IMR-90 (cell line): ENCODE measurements at regions not wholly inside any gene's neighbourhood (a gene's known extent, or its start where the extent isn't known, plus 50 kb on each side); places are given as distances from the start of the nearest gene placed in this dataset.

Experiments used
- ATAC-seq: fragments of 200-7000 bp; cut with Tn5 transposase; 2 replicates; pipeline ENCODE4 v1.9.1; 2020; ENCODE audit warnings: low read depth, mild to moderate bottlenecking, moderate library complexity
- BruUV-seq: library from RNA; stranded (reverse); fragments of 400-500 nt; replicated peaks from 2 replicates; lab custom pipeline; 2021; lab: Mats Ljungman, UMichigan
- CTCF ChIA-PET: fragments of 300-600 bp; formaldehyde crosslinking; extraction: SDS; loops from one replicate; lab custom pipeline; 2021; ENCODE audit warnings: antibody characterized with exemption; lab: Yijun Ruan, JAX
- POLR2A ChIA-PET: fragments of 300-600 bp; sonication (Branson Sonifier 250); formaldehyde crosslinking; loops from one replicate; lab custom pipeline; 2022; ENCODE audit warnings: antibody characterized with exemption; ENCODE audit not compliant: unreplicated experiment; lab: Charles Lee
- DNase-seq: peaks from one replicate; pipeline ENCODE4 v3.0.0; 2013
- H2AFZ ChIP-seq: replicated peaks from 2 replicates; pipeline ENCODE3; 2013; ENCODE audit warnings: low read length, mild to moderate bottlenecking; ENCODE audit not compliant: poor library complexity
- H2AK5ac ChIP-seq: 2 replicates; pipeline ENCODE4 v1.6.1; 2013; ENCODE audit warnings: low read depth, low read length, inconsistent platforms
- H2AK9ac ChIP-seq: replicated peaks from 2 replicates; pipeline ENCODE3; 2013; ENCODE audit warnings: mild to moderate bottlenecking, low read depth, low read length, moderate library complexity; ENCODE audit not compliant: poor library complexity
- H2BK120ac ChIP-seq: 2 replicates; pipeline ENCODE4 v1.6.1; 2013; ENCODE audit warnings: low read depth, low read length, inconsistent platforms
- H2BK15ac ChIP-seq: 3 replicates; pipeline ENCODE4 v1.6.1; 2013; ENCODE audit warnings: low read depth, low read length, inconsistent platforms
- H2BK20ac ChIP-seq: 2 replicates; pipeline ENCODE4 v1.6.1; 2013; ENCODE audit warnings: low read depth, mild to moderate bottlenecking, inconsistent platforms, low read length, moderate library complexity
- H2BK5ac ChIP-seq: 2 replicates; pipeline ENCODE4 v1.6.1; 2013; ENCODE audit warnings: mild to moderate bottlenecking, low read depth, low read length, inconsistent platforms; ENCODE audit not compliant: poor library complexity, severe bottlenecking
- H3K14ac ChIP-seq: replicated peaks from 2 replicates; pipeline ENCODE4 v1.6.1; 2013; ENCODE audit warnings: low read depth, low read length, inconsistent platforms
- H3K18ac ChIP-seq: 2 replicates; pipeline ENCODE4 v1.6.1; 2013; ENCODE audit warnings: low read depth, low read length, control low read depth
- H3K23ac ChIP-seq: 2 replicates; pipeline ENCODE4 v1.6.1; 2013; ENCODE audit warnings: low read depth, low read length, inconsistent platforms
- H3K27ac ChIP-seq: 2 replicates; pipeline ENCODE4 v1.5.1; 2013; ENCODE audit warnings: mild to moderate bottlenecking, control low read depth, low read length; ENCODE audit not compliant: insufficient read depth
- H3K27me3 ChIP-seq: 2 replicates; pipeline ENCODE4 v1.6.1; 2013; ENCODE audit warnings: low read length; ENCODE audit not compliant: control insufficient read depth, insufficient read depth
- H3K36me3 ChIP-seq: 2 replicates; pipeline ENCODE4 v1.6.1; 2013; ENCODE audit warnings: low read length, mixed read lengths; ENCODE audit not compliant: control insufficient read depth, insufficient read depth
- H3K4ac ChIP-seq: 2 replicates; pipeline ENCODE4 v1.6.1; 2013; ENCODE audit warnings: low read depth, low read length, inconsistent platforms
- H3K4me1 ChIP-seq: 2 replicates; pipeline ENCODE4 v1.6.1; 2013; ENCODE audit warnings: low read length, mixed read lengths; ENCODE audit not compliant: control insufficient read depth, insufficient read depth
- H3K4me2 ChIP-seq: 2 replicates; pipeline ENCODE4 v1.6.1; 2013; ENCODE audit warnings: low read depth, mild to moderate bottlenecking, control low read depth, low read length, moderate library complexity
- H3K4me3 ChIP-seq: 2 replicates; pipeline ENCODE4 v1.5.1; 2013; ENCODE audit warnings: low read depth, mild to moderate bottlenecking, control low read depth, low read length, moderate library complexity; ENCODE audit not compliant: insufficient read depth
- H3K56ac ChIP-seq: 2 replicates; pipeline ENCODE4 v1.6.1; 2013; ENCODE audit warnings: low read length, inconsistent platforms; ENCODE audit not compliant: insufficient read depth; ENCODE audit errors: extremely low read depth
- H3K79me1 ChIP-seq, 2 experiments: 2 replicates each; pipeline ENCODE4 v1.6.1; 2013; ENCODE audit warnings: low read length in 2 of 2, inconsistent platforms in 1 of 2, low read depth in 1 of 2
- H3K9ac ChIP-seq: 2 replicates; pipeline ENCODE4 v1.6.1; 2013; ENCODE audit warnings: low read depth, low read length, control low read depth
- H3K9me1 ChIP-seq: 2 replicates; pipeline ENCODE4 v1.6.1; 2013; ENCODE audit warnings: low read length, inconsistent platforms; ENCODE audit not compliant: insufficient read depth
- H3K9me3 ChIP-seq: 2 replicates; pipeline ENCODE4 v1.6.1; 2013; ENCODE audit warnings: low read length; ENCODE audit not compliant: control insufficient read depth, insufficient read depth
- H4K20me1 ChIP-seq: 2 replicates; pipeline ENCODE4 v1.6.1; 2013; ENCODE audit warnings: low read length, inconsistent platforms; ENCODE audit not compliant: insufficient read depth
- H4K5ac ChIP-seq: 2 replicates; pipeline ENCODE4 v1.6.1; 2013; ENCODE audit warnings: mild to moderate bottlenecking, low read depth, low read length, control low read depth
- H4K8ac ChIP-seq, 2 experiments: 2 replicates each; pipeline ENCODE4 v1.6.1; 2013; ENCODE audit warnings: low read depth in 2 of 2, low read length in 2 of 2, control low read depth in 1 of 2, inconsistent platforms in 1 of 2
- H4K91ac ChIP-seq: 2 replicates; pipeline ENCODE4 v1.6.1; 2013; ENCODE audit warnings: low read depth, low read length, inconsistent platforms; ENCODE audit not compliant: insufficient read depth
- BHLHE40 ChIP-seq: fragments of 150-350 bp; IDR thresholded peaks from 2 replicates; pipeline ENCODE4 v1.6.1; 2016; ENCODE audit warnings: mild to moderate bottlenecking, low read depth, low read length
- CEBPB ChIP-seq: IDR thresholded peaks from 2 replicates; pipeline ENCODE4 v1.6.1; 2012; ENCODE audit warnings: low read depth, low read length, improper control_type of control experiment
- CHD1 ChIP-seq: IDR thresholded peaks from 2 replicates; pipeline ENCODE4 v1.6.1; 2012; ENCODE audit warnings: low read depth, low read length, improper control_type of control experiment
- CTCF ChIP-seq: conservative IDR thresholded peaks from 2 replicates; pipeline ENCODE4 v1.5.1; 2012; ENCODE audit warnings: mild to moderate bottlenecking, low read depth, low read length, improper control_type of control experiment
- FOS ChIP-seq: fragments of 150-350 bp; IDR thresholded peaks from 2 replicates; pipeline ENCODE4 v1.6.1; 2016; ENCODE audit warnings: low read depth, low read length
- MAZ ChIP-seq: IDR thresholded peaks from 2 replicates; pipeline ENCODE4 v1.6.1; 2012; ENCODE audit warnings: low read depth, mild to moderate bottlenecking, low read length, improper control_type of control experiment, moderate library complexity, borderline replicate concordance
- MXI1 ChIP-seq: IDR thresholded peaks from 2 replicates; pipeline ENCODE4 v1.6.1; 2012; ENCODE audit warnings: low read depth, mild to moderate bottlenecking, low read length, moderate library complexity, borderline replicate concordance
- NFE2L2 ChIP-seq: fragments of 150-350 bp; IDR thresholded peaks from 2 replicates; pipeline ENCODE4 v1.6.1; 2016; ENCODE audit warnings: low read depth, mild to moderate bottlenecking, low read length
- POLR2A ChIP-seq: IDR thresholded peaks from 2 replicates; pipeline ENCODE4 v1.6.1; 2012; ENCODE audit warnings: mild to moderate bottlenecking, low read depth, low read length
- RAD21 ChIP-seq: IDR thresholded peaks from 2 replicates; pipeline ENCODE4 v1.6.1; 2012; ENCODE audit warnings: low read length, improper control_type of control experiment
- RCOR1 ChIP-seq: IDR thresholded peaks from 2 replicates; pipeline ENCODE4 v1.6.1; 2012; ENCODE audit warnings: mild to moderate bottlenecking, low read length, improper control_type of control experiment; ENCODE audit not compliant: insufficient replicate concordance
- RFX5 ChIP-seq: IDR thresholded peaks from 2 replicates; pipeline ENCODE4 v1.8.0; 2012; ENCODE audit warnings: low read depth, mild to moderate bottlenecking, low read length, moderate library complexity
- SMC3 ChIP-seq: fragments of 150-350 bp; IDR thresholded peaks from 2 replicates; pipeline ENCODE4 v1.6.1; 2016; ENCODE audit warnings: low read depth, mild to moderate bottlenecking, antibody characterized with exemption, low read length, moderate library complexity
- WGBS, 2 experiments: methylation state at CpG; one replicate each; pipeline versions ENCODE4 v1.1.5 to v1.1.7; 2013; ENCODE audit warnings: missing lambda C conversion rate in 2 of 2; ENCODE audit not compliant: insufficient read length in 1 of 2; ENCODE audit errors: extremely low coverage in 2 of 2; 5-methylcytosine and 5-hydroxymethylcytosine counted together
- dilution Hi-C: fragments of 300-500 bp; cut with HindIII; formaldehyde crosslinking; loops from one replicate; pipeline ENCODE4 v1.14.3; 2018; ENCODE audit warnings: low sequenced_read_pairs; ENCODE audit not compliant: unreplicated experiment
- in situ Hi-C: fragments of 300-500 bp; cut with MboI; formaldehyde crosslinking; loops from 3 replicates; pipeline ENCODE4 v1.14.3; 2019; ENCODE audit warnings: low sequenced_read_pairs, inconsistent platforms, mixed read lengths
- intact Hi-C: fragments of 100-400 bp; cut with micrococcal nuclease; formaldehyde crosslinking; loops from 2 replicates; pipeline ENCODE4 v1.10.0; 2022
- TF ChIP-seq, protein P1 (sequence below): fragments of 150-350 bp; IDR thresholded peaks from 2 replicates; pipeline ENCODE4 v1.6.1; 2017; ENCODE audit warnings: mild to moderate bottlenecking, antibody characterized with exemption, low read length, low read depth

DNA sequence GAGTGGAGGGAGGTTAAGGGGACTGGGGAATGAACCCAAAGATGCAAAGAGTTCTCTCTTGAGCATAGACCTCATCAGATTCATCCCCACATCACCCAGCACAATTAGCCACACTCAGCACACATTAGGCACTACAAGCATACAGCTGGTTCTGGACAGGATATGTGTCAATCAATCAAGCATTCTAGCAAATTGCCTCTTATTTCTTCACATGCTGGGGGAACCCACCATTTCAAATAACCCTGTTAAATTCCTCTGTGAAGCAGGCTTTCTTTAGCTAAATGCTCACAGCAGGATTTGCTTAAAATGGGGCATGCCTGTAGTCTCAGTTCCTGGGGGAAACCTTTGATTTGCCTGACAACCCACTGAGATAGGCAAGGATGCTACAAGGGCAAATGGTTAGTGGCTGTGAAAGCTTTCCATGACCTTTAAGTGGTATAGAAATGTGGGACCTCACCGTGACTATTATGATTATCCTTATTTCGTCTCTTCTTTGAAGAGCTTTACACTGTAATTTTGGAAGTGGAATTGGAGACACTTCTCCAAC lies 193.4 kb upstream of the ZMIZ1 start:
- H4K5ac ChIP-seq, result no peak overlapping the region
- ATAC-seq, result no peak
- H2BK5ac ChIP-seq, result no peak overlapping the region
- ChIA-PET POLR2A (no interaction called here), CTCF (no interaction called here)
- H2BK15ac ChIP-seq, result no peak overlapping the region
- H3K56ac ChIP-seq, result no peak overlapping the region
- WGBS, 2 experiments, result no CpG with 5 or more reads among the region's 2 CpGs
- no peaks in the 10 kb centered on the region for H3K4me1 ChIP-seq
- H3K18ac ChIP-seq, result no peak overlapping the region
- no peak overlapping the region for H3K4ac ChIP-seq
- no peak overlapping the region for H2AK5ac ChIP-seq
- H3K23ac ChIP-seq, result no peak overlapping the region
- no peaks in the 10 kb centered on the region for H3K79me1 ChIP-seq
- no peak overlapping the region for H2AFZ ChIP-seq
- no peak overlapping the region for H4K8ac ChIP-seq
- TF ChIP-seq CHD1 (no peak), MAZ (no peak), MXI1 (no peak), RAD21 (no peak), BHLHE40 (no peak), RCOR1 (no peak), SMC3 (no peak), CEBPB (no peak), FOS (no peak), RFX5 (no peak), CTCF (no peak), POLR2A (no peak), NFE2L2 (no peak)
- TF ChIP-seq, protein P1, sequence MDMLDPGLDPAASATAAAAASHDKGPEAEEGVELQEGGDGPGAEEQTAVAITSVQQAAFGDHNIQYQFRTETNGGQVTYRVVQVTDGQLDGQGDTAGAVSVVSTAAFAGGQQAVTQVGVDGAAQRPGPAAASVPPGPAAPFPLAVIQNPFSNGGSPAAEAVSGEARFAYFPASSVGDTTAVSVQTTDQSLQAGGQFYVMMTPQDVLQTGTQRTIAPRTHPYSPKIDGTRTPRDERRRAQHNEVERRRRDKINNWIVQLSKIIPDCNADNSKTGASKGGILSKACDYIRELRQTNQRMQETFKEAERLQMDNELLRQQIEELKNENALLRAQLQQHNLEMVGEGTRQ, result no peak
- no peak overlapping the region for H3K27ac ChIP-seq
- H3K9me3 ChIP-seq, result peaks cover 5% of the 10 kb centered on the region; the same call in 1 of the 2 replicates
- H2BK20ac ChIP-seq, result no peak overlapping the region
- no peak overlapping the region for H3K14ac ChIP-seq
- no peak for DNase-seq
- intact Hi-C loops (no loop called here), dilution Hi-C loops (no loop called here), in situ Hi-C loops (no loop called here)
- no peak overlapping the region for H3K9ac ChIP-seq
- no TSS peak for BruUV-seq
- no peaks in the 10 kb centered on the region for H4K20me1 ChIP-seq
- H3K36me3 ChIP-seq, result no peaks in the 10 kb centered on the region
- no peak overlapping the region for H3K4me3 ChIP-seq
- no peak overlapping the region for H3K4me2 ChIP-seq
- H4K91ac ChIP-seq, result no peak overlapping the region
- H3K27me3 ChIP-seq, result peaks cover 35% of the 10 kb centered on the region
- H2AK9ac ChIP-seq, result no peak overlapping the region
- H2BK120ac ChIP-seq, result no peak overlapping the region
- H3K9me1 ChIP-seq, result no peaks in the 10 kb centered on the region
